ENCODE measurements at regions not wholly inside any gene's neighbourhood (a gene's known extent, or its start where the extent isn't known, plus 50 kb on each side); places are given as distances from the start of the nearest gene placed in this dataset.
"Not testable (repeated sequence)": the region's sequence is repeated elsewhere in the genome, so short reads cannot be mapped to it uniquely, and the experiment has no call there.

DNA sequence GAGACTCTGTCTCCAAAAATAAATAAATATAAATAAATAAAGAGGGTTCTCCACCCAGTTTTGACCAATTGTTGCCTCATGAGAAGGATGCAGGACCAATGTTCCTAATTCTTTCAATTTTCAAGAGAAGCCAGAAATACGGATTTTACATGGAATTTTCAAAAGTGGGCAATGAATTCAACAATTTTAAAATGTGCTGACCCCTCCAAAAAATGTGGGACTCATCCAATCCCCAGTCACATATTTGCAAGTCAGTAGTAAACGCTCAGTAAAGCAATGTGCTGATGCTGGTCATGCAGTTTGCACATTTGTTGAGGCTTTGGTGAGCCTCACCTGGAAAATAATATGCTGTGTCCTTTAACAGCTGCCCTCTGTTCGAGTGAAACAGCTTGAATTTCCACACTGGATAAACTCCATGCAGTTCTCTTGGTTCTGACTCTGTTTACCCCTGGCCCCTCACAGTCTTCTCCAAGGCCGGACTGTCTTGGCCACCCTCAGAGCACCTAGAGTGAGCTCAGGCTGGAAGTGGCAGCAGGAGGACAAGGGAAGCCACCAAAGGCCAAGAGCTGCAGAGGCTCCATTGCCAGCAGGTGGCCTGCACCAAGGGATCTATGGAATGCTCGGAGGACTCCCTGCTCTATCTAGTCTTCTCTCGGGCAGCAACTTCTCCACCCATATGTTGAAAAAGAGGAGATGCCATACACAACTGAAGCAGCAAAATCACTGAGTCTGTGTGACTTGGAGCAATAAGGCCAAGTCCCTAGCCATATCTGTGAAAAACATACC is 246.8 kb downstream of the UACA start:
- peaks cover 5% of the 10 kb centered on the region for H3K27me3 Mint-ChIP-seq (ENCODE audit: unreplicated experiment)
- H3K27ac Mint-ChIP-seq (ENCODE audit: unreplicated experiment) = no peak overlapping the region
- TF ChIP-seq, protein P1, sequence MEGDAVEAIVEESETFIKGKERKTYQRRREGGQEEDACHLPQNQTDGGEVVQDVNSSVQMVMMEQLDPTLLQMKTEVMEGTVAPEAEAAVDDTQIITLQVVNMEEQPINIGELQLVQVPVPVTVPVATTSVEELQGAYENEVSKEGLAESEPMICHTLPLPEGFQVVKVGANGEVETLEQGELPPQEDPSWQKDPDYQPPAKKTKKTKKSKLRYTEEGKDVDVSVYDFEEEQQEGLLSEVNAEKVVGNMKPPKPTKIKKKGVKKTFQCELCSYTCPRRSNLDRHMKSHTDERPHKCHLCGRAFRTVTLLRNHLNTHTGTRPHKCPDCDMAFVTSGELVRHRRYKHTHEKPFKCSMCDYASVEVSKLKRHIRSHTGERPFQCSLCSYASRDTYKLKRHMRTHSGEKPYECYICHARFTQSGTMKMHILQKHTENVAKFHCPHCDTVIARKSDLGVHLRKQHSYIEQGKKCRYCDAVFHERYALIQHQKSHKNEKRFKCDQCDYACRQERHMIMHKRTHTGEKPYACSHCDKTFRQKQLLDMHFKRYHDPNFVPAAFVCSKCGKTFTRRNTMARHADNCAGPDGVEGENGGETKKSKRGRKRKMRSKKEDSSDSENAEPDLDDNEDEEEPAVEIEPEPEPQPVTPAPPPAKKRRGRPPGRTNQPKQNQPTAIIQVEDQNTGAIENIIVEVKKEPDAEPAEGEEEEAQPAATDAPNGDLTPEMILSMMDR (IDR thresholded peaks at IDR 0.05; ENCODE audit: partially characterized antibody, unreplicated experiment) = no peak
- DNase-seq = no peak
- H3K4me1 Mint-ChIP-seq (ENCODE audit: low read depth, unreplicated experiment) = peaks cover 27% of the 10 kb centered on the region
- H3K36me3 Mint-ChIP-seq (ENCODE audit: unreplicated experiment) = peaks cover 17% of the 10 kb centered on the region
- peaks cover 6% of the 10 kb centered on the region for H3K9me3 Mint-ChIP-seq (ENCODE audit: unreplicated experiment)
- H3K4me3 Mint-ChIP-seq (ENCODE audit: unreplicated experiment) = no peak overlapping the region

DNA sequence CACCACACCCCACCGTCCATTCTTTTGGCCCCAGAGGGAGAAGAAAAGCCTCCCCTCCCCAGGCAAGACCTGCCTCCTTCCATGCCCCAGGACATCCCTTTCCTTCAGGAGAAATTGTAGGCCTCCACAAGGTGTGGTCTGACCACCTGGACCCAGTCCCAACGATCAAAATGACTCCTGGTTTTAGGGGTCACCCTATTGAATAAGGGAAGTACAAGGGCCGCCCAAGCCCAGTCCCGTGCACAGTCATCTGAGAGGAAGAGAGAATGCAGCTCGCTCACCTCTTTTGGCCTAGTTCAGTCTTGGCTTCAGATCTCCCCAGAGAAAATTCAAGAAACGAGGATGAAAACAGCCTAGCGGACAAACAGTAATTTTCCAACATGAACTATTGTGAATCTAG is 249.1 kb downstream of the UACA start:
- no peak for DNase-seq
- peaks cover 26% of the 10 kb centered on the region for H3K36me3 Mint-ChIP-seq (ENCODE audit: unreplicated experiment)
- no peak overlapping the region for H3K27ac Mint-ChIP-seq (ENCODE audit: unreplicated experiment)
- peaks cover 4% of the 10 kb centered on the region for H3K27me3 Mint-ChIP-seq (ENCODE audit: unreplicated experiment)
- no peak overlapping the region for H3K4me3 Mint-ChIP-seq (ENCODE audit: unreplicated experiment)
- H3K4me1 Mint-ChIP-seq (ENCODE audit: low read depth, unreplicated experiment) = peaks cover 9% of the 10 kb centered on the region
- TF ChIP-seq, protein P1 (IDR thresholded peaks at IDR 0.05; ENCODE audit: partially characterized antibody, unreplicated experiment) = no peak
- H3K9me3 Mint-ChIP-seq (ENCODE audit: unreplicated experiment) = peaks cover 8% of the 10 kb centered on the region

DNA sequence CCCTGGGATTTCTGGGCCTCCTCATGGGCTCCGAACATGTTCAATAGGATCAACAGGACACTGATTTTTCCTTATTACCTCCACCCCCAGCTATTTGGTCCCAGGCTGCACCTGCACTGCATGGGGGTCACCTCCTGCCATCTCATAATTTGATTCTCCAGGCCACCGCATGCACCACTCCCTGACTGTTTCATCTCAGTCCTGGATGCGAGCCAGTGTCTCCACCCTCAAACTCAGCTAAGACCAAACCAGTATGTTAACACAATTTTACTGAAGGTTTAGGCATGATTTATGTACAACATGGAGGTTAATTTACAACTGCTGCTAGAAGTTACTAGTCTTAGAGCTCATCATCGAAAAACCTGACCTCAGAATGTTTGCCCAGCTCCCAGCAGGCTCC is 249.5 kb downstream of the UACA start:
- H3K27me3 Mint-ChIP-seq (ENCODE audit: unreplicated experiment) = peaks cover 4% of the 10 kb centered on the region
- TF ChIP-seq, protein P1 (IDR thresholded peaks at IDR 0.05; ENCODE audit: partially characterized antibody, unreplicated experiment) = no peak
- no peak for DNase-seq
- H3K36me3 Mint-ChIP-seq (ENCODE audit: unreplicated experiment) = peaks cover 22% of the 10 kb centered on the region
- H3K27ac Mint-ChIP-seq (ENCODE audit: unreplicated experiment) = no peak overlapping the region
- H3K4me1 Mint-ChIP-seq (ENCODE audit: low read depth, unreplicated experiment) = peaks cover 6% of the 10 kb centered on the region
- H3K4me3 Mint-ChIP-seq (ENCODE audit: unreplicated experiment) = no peak overlapping the region
- peaks cover 8% of the 10 kb centered on the region for H3K9me3 Mint-ChIP-seq (ENCODE audit: unreplicated experiment)

DNA sequence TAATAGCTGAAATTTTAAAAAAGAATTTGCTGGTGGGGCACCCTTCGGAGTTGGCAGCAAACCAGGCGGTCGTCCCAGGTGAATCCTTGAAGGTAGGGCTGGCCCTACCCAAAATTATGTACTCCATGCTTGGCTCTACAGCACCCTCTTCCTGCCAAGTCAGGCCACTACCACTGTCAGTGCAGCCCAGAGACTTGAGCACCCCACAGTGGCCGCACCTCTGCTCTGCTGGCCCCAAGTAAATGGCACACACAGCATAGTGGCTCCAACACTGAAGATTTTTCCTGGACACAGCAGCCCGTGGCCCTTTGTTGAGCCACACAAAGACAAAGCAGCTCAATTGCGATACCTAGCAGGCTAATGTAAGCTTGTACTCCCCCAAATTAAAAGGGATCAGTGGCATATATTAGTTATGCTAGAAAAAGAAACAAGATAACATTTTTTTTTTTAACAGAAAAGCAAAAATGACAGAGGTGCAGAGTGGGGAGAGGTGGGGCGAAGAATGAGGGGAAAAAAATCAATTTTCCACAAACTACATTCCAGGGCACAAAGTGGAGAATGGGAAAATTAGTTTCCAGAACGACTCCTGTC is 250.5 kb downstream of the UACA start:
- DNase-seq = no peak
- H3K4me1 Mint-ChIP-seq (ENCODE audit: low read depth, unreplicated experiment) = peaks cover 6% of the 10 kb centered on the region
- TF ChIP-seq, protein P1 (IDR thresholded peaks at IDR 0.05; ENCODE audit: partially characterized antibody, unreplicated experiment) = peak; percentile 44
- no peak overlapping the region for H3K4me3 Mint-ChIP-seq (ENCODE audit: unreplicated experiment)
- peaks cover 17% of the 10 kb centered on the region for H3K36me3 Mint-ChIP-seq (ENCODE audit: unreplicated experiment)
- peaks cover 4% of the 10 kb centered on the region for H3K27me3 Mint-ChIP-seq (ENCODE audit: unreplicated experiment)
- H3K27ac Mint-ChIP-seq (ENCODE audit: unreplicated experiment) = no peak overlapping the region
- peaks cover 8% of the 10 kb centered on the region for H3K9me3 Mint-ChIP-seq (ENCODE audit: unreplicated experiment)

DNA sequence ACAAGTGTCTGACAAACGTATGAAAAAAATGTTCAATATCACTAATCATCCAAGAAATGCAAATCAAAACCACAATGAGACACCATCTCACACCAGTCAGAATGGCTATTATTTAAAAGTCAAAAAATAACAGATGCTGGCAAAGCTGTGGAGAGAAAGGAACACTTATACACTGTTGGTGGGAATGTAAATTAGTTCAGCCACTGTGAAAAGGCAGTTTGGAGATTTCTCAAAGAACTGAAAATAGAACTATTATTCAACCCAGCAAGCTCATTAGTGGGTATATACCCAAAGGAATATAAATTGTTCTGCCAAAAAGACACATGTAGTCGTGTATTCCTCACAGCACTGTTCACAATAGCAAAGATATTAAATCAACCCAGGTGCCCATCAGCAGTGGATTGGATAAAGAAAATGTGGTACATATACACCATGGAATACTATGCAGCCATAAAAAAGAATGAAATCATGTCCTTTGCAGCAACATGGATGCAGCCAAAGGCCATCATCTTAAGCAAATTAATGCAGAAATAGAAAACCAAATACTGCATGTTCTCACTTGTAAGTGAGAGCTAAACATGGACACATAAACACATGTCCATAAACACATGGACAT is 251.3 kb downstream of the UACA start:
- H3K36me3 Mint-ChIP-seq (ENCODE audit: unreplicated experiment) = peaks cover 17% of the 10 kb centered on the region
- DNase-seq; H3K4me1 Mint-ChIP-seq (ENCODE audit: low read depth, unreplicated experiment); H3K27me3 Mint-ChIP-seq (ENCODE audit: unreplicated experiment); H3K9me3 Mint-ChIP-seq (ENCODE audit: unreplicated experiment); H3K4me3 Mint-ChIP-seq (ENCODE audit: unreplicated experiment); H3K27ac Mint-ChIP-seq (ENCODE audit: unreplicated experiment): not testable (repeated sequence)
